ENCODE measurements at regions not wholly inside any gene's neighbourhood (a gene's known extent, or its start where the extent isn't known, plus 50 kb on each side); places are given as distances from the start of the nearest gene placed in this dataset.

DNA sequence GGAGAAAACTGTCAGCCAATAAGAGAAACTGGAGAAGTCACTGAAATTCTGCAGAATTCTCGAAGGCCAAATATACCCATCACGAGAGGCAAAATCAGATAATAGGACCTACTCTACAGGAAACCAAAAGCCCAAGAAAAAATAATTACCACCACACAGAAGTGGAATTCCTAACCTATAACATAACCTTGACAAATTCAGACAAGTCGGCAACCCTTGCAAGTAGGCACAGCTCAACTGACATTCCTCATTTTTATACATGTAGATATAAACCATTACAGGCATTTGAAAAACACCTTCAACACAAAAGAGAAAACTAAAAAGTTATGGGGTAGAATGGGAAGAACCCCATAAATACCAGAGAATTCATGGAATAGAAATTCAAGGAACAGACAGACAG is 290.3 kb upstream of the USP9Y start:
- TF ChIP-seq, protein P1, sequence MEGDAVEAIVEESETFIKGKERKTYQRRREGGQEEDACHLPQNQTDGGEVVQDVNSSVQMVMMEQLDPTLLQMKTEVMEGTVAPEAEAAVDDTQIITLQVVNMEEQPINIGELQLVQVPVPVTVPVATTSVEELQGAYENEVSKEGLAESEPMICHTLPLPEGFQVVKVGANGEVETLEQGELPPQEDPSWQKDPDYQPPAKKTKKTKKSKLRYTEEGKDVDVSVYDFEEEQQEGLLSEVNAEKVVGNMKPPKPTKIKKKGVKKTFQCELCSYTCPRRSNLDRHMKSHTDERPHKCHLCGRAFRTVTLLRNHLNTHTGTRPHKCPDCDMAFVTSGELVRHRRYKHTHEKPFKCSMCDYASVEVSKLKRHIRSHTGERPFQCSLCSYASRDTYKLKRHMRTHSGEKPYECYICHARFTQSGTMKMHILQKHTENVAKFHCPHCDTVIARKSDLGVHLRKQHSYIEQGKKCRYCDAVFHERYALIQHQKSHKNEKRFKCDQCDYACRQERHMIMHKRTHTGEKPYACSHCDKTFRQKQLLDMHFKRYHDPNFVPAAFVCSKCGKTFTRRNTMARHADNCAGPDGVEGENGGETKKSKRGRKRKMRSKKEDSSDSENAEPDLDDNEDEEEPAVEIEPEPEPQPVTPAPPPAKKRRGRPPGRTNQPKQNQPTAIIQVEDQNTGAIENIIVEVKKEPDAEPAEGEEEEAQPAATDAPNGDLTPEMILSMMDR (IDR thresholded peaks at IDR 0.05) = no peak
- TF ChIP-seq POLR2AphosphoS5 (IDR thresholded peaks at IDR 0.05) (no peak), POLR2A (IDR thresholded peaks at IDR 0.05) (no peak)

Data from stomach (tissue), 4 donors.